ENCODE measurements at regions not wholly inside any gene's neighbourhood (a gene's known extent, or its start where the extent isn't known, plus 50 kb on each side); places are given as distances from the start of the nearest gene placed in this dataset.

DNA sequence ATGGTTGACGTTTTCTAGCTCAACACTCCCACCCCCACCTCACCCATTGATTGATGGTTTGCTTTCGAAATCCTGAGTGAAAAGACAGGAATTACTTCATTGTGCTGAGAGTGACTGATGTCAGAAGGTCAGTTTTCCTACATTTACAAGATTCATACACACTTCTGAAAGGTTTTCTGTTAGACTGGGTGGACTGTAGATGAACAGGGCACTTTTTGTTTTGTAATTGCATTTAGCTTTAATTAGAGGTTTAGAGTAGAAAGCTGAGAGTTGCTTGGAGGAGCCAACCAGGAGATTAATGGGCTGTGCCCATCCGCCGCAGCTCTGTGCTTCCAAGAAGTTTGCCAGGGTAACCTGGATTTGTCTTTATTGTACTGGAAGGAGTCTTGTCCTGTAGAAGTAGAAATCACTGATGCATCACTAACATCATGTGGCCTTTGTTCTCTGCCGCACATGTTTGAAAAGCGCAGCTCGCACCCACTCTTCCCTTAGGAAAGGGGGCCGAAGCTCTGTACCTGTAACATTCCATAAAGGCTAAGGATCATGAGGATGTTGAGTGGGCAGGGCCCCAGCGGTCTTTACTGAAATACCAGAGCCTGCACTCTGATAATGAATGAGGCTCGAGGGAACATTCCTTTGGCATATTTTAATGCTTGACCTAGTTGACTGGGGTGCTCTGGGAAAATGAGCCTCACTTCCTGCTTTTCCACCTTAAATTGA, 267.6 kb upstream of the DMRT1 start:
- peaks cover 74% of the 10 kb centered on the region for H3K79me2 ChIP-seq (replicated peaks; ENCODE audit: insufficient read depth)
- no peaks in the 10 kb centered on the region for H3K36me3 ChIP-seq (ENCODE audit: insufficient read depth)
- H3K36me3 Mint-ChIP-seq (ENCODE audit: low read depth), result peaks cover 22% of the 10 kb centered on the region
- no peaks in the 10 kb centered on the region for H3K9me2 ChIP-seq (ENCODE audit: insufficient read depth)
- H3K27me3 ChIP-seq (ENCODE audit: insufficient read depth), result no peaks in the 10 kb centered on the region
- H3K9me3 Mint-ChIP-seq, result peaks cover 8% of the 10 kb centered on the region; the same call in 1 of the 3 replicates
- H3K4me1 Mint-ChIP-seq, result peaks cover 20% of the 10 kb centered on the region
- peak overlapping the region; percentile 85; the same call in 1 of the 2 replicates for H3K27ac ChIP-seq (ENCODE audit: low read depth)
- H3F3A ChIP-seq (replicated peaks; ENCODE audit: low read depth), result no peaks in the 10 kb centered on the region
- TF ChIP-seq NANOG (IDR thresholded peaks at IDR 0.05; ENCODE audit: borderline replicate concordance), result no peak
- TF ChIP-seq, protein P1, sequence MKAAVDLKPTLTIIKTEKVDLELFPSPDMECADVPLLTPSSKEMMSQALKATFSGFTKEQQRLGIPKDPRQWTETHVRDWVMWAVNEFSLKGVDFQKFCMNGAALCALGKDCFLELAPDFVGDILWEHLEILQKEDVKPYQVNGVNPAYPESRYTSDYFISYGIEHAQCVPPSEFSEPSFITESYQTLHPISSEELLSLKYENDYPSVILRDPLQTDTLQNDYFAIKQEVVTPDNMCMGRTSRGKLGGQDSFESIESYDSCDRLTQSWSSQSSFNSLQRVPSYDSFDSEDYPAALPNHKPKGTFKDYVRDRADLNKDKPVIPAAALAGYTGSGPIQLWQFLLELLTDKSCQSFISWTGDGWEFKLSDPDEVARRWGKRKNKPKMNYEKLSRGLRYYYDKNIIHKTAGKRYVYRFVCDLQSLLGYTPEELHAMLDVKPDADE (IDR thresholded peaks at IDR 0.05), result no peak
- no peak for TF ChIP-seq EZH2 (IDR thresholded peaks at IDR 0.05; ENCODE audit: low read depth, unreplicated experiment)
- no peak for TF ChIP-seq ZNF331 (CRISPR knock-in tag; IDR thresholded peaks at IDR 0.05; ENCODE audit: low read depth)
- TF ChIP-seq JUNB (IDR thresholded peaks at IDR 0.05; ENCODE audit: unreplicated experiment), result no peak
- TF ChIP-seq STAT1 (IDR thresholded peaks at IDR 0.05; ENCODE audit: unreplicated experiment), result no peak
- TF ChIP-seq, protein P2, sequence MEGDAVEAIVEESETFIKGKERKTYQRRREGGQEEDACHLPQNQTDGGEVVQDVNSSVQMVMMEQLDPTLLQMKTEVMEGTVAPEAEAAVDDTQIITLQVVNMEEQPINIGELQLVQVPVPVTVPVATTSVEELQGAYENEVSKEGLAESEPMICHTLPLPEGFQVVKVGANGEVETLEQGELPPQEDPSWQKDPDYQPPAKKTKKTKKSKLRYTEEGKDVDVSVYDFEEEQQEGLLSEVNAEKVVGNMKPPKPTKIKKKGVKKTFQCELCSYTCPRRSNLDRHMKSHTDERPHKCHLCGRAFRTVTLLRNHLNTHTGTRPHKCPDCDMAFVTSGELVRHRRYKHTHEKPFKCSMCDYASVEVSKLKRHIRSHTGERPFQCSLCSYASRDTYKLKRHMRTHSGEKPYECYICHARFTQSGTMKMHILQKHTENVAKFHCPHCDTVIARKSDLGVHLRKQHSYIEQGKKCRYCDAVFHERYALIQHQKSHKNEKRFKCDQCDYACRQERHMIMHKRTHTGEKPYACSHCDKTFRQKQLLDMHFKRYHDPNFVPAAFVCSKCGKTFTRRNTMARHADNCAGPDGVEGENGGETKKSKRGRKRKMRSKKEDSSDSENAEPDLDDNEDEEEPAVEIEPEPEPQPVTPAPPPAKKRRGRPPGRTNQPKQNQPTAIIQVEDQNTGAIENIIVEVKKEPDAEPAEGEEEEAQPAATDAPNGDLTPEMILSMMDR (conservative IDR thresholded peaks at IDR 0.05; ENCODE audit: low read depth in 2 of 2), result no peak
- TF ChIP-seq, protein P3, sequence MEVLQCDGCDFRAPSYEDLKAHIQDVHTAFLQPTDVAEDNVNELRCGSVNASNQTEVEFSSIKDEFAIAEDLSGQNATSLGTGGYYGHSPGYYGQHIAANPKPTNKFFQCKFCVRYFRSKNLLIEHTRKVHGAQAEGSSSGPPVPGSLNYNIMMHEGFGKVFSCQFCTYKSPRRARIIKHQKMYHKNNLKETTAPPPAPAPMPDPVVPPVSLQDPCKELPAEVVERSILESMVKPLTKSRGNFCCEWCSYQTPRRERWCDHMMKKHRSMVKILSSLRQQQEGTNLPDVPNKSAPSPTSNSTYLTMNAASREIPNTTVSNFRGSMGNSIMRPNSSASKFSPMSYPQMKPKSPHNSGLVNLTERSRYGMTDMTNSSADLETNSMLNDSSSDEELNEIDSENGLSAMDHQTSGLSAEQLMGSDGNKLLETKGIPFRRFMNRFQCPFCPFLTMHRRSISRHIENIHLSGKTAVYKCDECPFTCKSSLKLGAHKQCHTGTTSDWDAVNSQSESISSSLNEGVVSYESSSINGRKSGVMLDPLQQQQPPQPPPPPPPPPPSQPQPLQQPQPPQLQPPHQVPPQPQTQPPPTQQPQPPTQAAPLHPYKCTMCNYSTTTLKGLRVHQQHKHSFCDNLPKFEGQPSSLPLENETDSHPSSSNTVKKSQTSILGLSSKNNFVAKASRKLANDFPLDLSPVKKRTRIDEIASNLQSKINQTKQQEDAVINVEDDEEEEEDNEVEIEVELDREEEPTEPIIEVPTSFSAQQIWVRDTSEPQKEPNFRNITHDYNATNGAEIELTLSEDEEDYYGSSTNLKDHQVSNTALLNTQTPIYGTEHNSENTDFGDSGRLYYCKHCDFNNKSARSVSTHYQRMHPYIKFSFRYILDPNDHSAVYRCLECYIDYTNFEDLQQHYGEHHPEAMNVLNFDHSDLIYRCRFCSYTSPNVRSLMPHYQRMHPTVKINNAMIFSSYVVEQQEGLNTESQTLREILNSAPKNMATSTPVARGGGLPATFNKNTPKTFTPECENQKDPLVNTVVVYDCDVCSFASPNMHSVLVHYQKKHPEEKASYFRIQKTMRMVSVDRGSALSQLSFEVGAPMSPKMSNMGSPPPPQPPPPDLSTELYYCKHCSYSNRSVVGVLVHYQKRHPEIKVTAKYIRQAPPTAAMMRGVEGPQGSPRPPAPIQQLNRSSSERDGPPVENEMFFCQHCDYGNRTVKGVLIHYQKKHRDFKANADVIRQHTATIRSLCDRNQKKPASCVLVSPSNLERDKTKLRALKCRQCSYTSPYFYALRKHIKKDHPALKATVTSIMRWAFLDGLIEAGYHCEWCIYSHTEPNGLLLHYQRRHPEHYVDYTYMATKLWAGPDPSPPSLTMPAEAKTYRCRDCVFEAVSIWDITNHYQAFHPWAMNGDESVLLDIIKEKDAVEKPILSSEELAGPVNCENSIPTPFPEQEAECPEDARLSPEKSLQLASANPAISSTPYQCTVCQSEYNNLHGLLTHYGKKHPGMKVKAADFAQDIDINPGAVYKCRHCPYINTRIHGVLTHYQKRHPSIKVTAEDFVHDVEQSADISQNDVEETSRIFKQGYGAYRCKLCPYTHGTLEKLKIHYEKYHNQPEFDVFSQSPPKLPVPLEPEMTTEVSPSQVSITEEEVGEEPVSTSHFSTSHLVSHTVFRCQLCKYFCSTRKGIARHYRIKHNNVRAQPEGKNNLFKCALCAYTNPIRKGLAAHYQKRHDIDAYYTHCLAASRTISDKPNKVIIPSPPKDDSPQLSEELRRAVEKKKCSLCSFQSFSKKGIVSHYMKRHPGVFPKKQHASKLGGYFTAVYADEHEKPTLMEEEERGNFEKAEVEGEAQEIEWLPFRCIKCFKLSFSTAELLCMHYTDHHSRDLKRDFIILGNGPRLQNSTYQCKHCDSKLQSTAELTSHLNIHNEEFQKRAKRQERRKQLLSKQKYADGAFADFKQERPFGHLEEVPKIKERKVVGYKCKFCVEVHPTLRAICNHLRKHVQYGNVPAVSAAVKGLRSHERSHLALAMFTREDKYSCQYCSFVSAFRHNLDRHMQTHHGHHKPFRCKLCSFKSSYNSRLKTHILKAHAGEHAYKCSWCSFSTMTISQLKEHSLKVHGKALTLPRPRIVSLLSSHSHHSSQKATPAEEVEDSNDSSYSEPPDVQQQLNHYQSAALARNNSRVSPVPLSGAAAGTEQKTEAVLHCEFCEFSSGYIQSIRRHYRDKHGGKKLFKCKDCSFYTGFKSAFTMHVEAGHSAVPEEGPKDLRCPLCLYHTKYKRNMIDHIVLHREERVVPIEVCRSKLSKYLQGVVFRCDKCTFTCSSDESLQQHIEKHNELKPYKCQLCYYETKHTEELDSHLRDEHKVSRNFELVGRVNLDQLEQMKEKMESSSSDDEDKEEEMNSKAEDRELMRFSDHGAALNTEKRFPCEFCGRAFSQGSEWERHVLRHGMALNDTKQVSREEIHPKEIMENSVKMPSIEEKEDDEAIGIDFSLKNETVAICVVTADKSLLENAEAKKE (CRISPR knock-in tag; IDR thresholded peaks at IDR 0.05), result no peak
- TF ChIP-seq, protein P4, sequence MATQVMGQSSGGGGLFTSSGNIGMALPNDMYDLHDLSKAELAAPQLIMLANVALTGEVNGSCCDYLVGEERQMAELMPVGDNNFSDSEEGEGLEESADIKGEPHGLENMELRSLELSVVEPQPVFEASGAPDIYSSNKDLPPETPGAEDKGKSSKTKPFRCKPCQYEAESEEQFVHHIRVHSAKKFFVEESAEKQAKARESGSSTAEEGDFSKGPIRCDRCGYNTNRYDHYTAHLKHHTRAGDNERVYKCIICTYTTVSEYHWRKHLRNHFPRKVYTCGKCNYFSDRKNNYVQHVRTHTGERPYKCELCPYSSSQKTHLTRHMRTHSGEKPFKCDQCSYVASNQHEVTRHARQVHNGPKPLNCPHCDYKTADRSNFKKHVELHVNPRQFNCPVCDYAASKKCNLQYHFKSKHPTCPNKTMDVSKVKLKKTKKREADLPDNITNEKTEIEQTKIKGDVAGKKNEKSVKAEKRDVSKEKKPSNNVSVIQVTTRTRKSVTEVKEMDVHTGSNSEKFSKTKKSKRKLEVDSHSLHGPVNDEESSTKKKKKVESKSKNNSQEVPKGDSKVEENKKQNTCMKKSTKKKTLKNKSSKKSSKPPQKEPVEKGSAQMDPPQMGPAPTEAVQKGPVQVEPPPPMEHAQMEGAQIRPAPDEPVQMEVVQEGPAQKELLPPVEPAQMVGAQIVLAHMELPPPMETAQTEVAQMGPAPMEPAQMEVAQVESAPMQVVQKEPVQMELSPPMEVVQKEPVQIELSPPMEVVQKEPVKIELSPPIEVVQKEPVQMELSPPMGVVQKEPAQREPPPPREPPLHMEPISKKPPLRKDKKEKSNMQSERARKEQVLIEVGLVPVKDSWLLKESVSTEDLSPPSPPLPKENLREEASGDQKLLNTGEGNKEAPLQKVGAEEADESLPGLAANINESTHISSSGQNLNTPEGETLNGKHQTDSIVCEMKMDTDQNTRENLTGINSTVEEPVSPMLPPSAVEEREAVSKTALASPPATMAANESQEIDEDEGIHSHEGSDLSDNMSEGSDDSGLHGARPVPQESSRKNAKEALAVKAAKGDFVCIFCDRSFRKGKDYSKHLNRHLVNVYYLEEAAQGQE (IDR thresholded peaks at IDR 0.05; ENCODE audit: unreplicated experiment), result no peak
- no peak for TF ChIP-seq ZNF114 (CRISPR knock-in tag; IDR thresholded peaks at IDR 0.05)
- no peak for TF ChIP-seq CREB1 (CRISPR knock-in tag; IDR thresholded peaks at IDR 0.05; ENCODE audit: low read depth)
- TF ChIP-seq EZH2phosphoT487 (IDR thresholded peaks at IDR 0.05; ENCODE audit: unreplicated experiment), result no peak
- TF ChIP-seq POLR2AphosphoS5 (IDR thresholded peaks at IDR 0.05; ENCODE audit: low read depth), result no peak
- H4K20me1 ChIP-seq (replicated peaks; ENCODE audit: insufficient read depth), result no peaks in the 10 kb centered on the region; the same call in 1 of the 2 replicates
- no peak overlapping the region for H2AFZ ChIP-seq
- H3K4me2 ChIP-seq, result peak overlapping the region; percentile 17; the same call in 1 of the 2 replicates
- H3K4me3 ChIP-seq, result no peak overlapping the region
- H3K4me1 ChIP-seq (ENCODE audit: insufficient read depth), result peaks cover 18% of the 10 kb centered on the region
- no peak overlapping the region for H3K4me3 Mint-ChIP-seq
- peaks cover under 1% of the 10 kb centered on the region for H3K27me3 Mint-ChIP-seq (ENCODE audit: insufficient read depth, low read depth, poor library complexity)
- DNase-seq (ENCODE audit: low spot score) (peak; percentile 77), ATAC-seq (peak; percentile 87)
- peak overlapping the region; percentile 78 for H3K27ac Mint-ChIP-seq

All from GM23338 (cell line).